Right ventricle myocardium superior (tissue), 1 donor: ENCODE measurements at regions not wholly inside any gene's neighbourhood (a gene's known extent, or its start where the extent isn't known, plus 50 kb on each side); places are given as distances from the start of the nearest gene placed in this dataset.
"Not testable (repeated sequence)": the region's sequence is repeated elsewhere in the genome, so short reads cannot be mapped to it uniquely, and the experiment has no call there.

ENCODE experiments used
- ATAC-seq: fragments of 200-7000 bp; cut with Tn5 transposase; one replicate; pipeline ENCODE4 v1.9.1; 2020; ENCODE audit warnings: mild to moderate bottlenecking; ENCODE audit not compliant: poor library complexity
- DNase-seq: peaks from one replicate; pipeline ENCODE4 v3.0.0-alpha.2; 2020
- intact Hi-C: fragments of 100-400 bp; cut with DNase I; formaldehyde crosslinking; loops from one replicate; pipeline ENCODE4 v1.11.2; 2022
- donor health status: DM: no; HTN: yes; CAD: no; lungs with severe emphysema.

GRCh38 chr6:6870921-6871320 lies 236.8 kb upstream of the RREB1 start:
- DNase-seq (no peak), ATAC-seq (no peak)

GRCh38 chr6:6872459-6873344 lies 235.1 kb upstream of the RREB1 start:
- no peak for ATAC-seq
- intact Hi-C loops: no loop called here
- DNase-seq: no peak

More at GRCh38 chr6:6870921-6871320, 236.8 kb upstream of the RREB1 start:
- intact Hi-C loops: no loop called here

GRCh38 chr6:6873778-6874177 lies 234.0 kb upstream of the RREB1 start:
- ATAC-seq (no peak), DNase-seq (no peak)
- intact Hi-C loops: no loop called here

- intact Hi-C loops: no loop called here
- DNase-seq (no peak), ATAC-seq (no peak)
Measured at GRCh38 chr6:6875818-6876470, 231.8 kb upstream of the RREB1 start.

- ATAC-seq, DNase-seq, intact Hi-C loops: not testable (repeated sequence)
Measured at GRCh38 chr6:6877792-6878191, 230.0 kb upstream of the RREB1 start.

GRCh38 chr6:6878887-6879585 lies 228.7 kb upstream of the RREB1 start:
- DNase-seq: no peak
- ATAC-seq: peak; percentile 43
- intact Hi-C loops: no loop called here

- ATAC-seq, intact Hi-C loops, DNase-seq: not testable (repeated sequence)
Measured at GRCh38 chr6:6879586-6879974, 228.2 kb upstream of the RREB1 start.

GRCh38 chr6:6880745-6881437 lies 226.9 kb upstream of the RREB1 start:
- intact Hi-C loops: no loop called here
- ATAC-seq (no peak), DNase-seq (no peak)

- DNase-seq (no peak), ATAC-seq (no peak)
- intact Hi-C loops: no loop called here
Measured at GRCh38 chr6:6881438-6882225, 226.1 kb upstream of the RREB1 start.

- no peak for DNase-seq
- intact Hi-C loops: no loop called here
Measured at GRCh38 chr6:6882592-6882991, 225.2 kb upstream of the RREB1 start.

GRCh38 chr6:6883011-6883410 lies 224.8 kb upstream of the RREB1 start:
- intact Hi-C loops: no loop called here
- DNase-seq (no peak), ATAC-seq (no peak)

More at GRCh38 chr6:6882592-6882991, 225.2 kb upstream of the RREB1 start:
- ATAC-seq: no peak

- ATAC-seq (no peak), DNase-seq (no peak)
- intact Hi-C loops: no loop called here
Measured at GRCh38 chr6:6884193-6884627, 223.6 kb upstream of the RREB1 start.

GRCh38 chr6:6884916-6885315 lies 222.8 kb upstream of the RREB1 start:
- ATAC-seq (no peak), DNase-seq (no peak)
- intact Hi-C loops: no loop called here

GRCh38 chr6:6885521-6886170 lies 222.1 kb upstream of the RREB1 start:
- intact Hi-C loops: no loop called here
- ATAC-seq (peak; percentile 80), DNase-seq (peak; percentile 85)

- ATAC-seq (peak; percentile 21), DNase-seq (peak; percentile 53)
- intact Hi-C loops: no loop called here
Measured at GRCh38 chr6:6886171-6886885, 221.4 kb upstream of the RREB1 start.

- no peak for DNase-seq
- no peak for ATAC-seq
- intact Hi-C loops: no loop called here
Measured at GRCh38 chr6:6886886-6887285, 220.9 kb upstream of the RREB1 start.

- no peak for ATAC-seq
- intact Hi-C loops: no loop called here
Measured at GRCh38 chr6:6889601-6890000, 218.2 kb upstream of the RREB1 start.

More at GRCh38 chr6:6889601-6890000, 218.2 kb upstream of the RREB1 start:
- no peak for DNase-seq
